Osteocyte (in vitro differentiated cells): ENCODE measurements at regions not wholly inside any gene's neighbourhood (a gene's known extent, or its start where the extent isn't known, plus 50 kb on each side); places are given as distances from the start of the nearest gene placed in this dataset.

Experiments used
- DNase-seq: peaks from one replicate; pipeline ENCODE4 v3.0.0; 2021; ENCODE audit warnings: mixed read lengths; ENCODE audit not compliant: unreplicated experiment; ENCODE audit errors: extremely low spot score
- H3K27ac Mint-ChIP-seq: one replicate; pipeline ENCODE4 v1.8.0; 2021; ENCODE audit warnings: mild to moderate bottlenecking, mixed read lengths; ENCODE audit not compliant: unreplicated experiment
- H3K27me3 Mint-ChIP-seq: one replicate; pipeline ENCODE4 v1.8.0; 2021; ENCODE audit warnings: mixed read lengths; ENCODE audit not compliant: unreplicated experiment
- H3K36me3 Mint-ChIP-seq: one replicate; pipeline ENCODE4 v1.8.0; 2021; ENCODE audit warnings: mixed read lengths; ENCODE audit not compliant: unreplicated experiment
- H3K4me1 Mint-ChIP-seq: one replicate; pipeline ENCODE4 v1.8.0; 2021; ENCODE audit warnings: mixed read lengths; ENCODE audit not compliant: unreplicated experiment
- H3K4me3 Mint-ChIP-seq: one replicate; pipeline ENCODE4 v1.8.0; 2021; ENCODE audit warnings: mild to moderate bottlenecking, moderate library complexity, mixed read lengths; ENCODE audit not compliant: unreplicated experiment
- H3K9me3 Mint-ChIP-seq: one replicate; pipeline ENCODE4 v1.8.0; 2021; ENCODE audit warnings: mixed read lengths; ENCODE audit not compliant: unreplicated experiment
- CTCF ChIP-seq: fragments of 200-600 bp; sonication (generic); IDR thresholded peaks from 2 replicates; pipeline ENCODE4 v1.5.0; 2021; ENCODE audit warnings: antibody characterized with exemption, mild to moderate bottlenecking, moderate library complexity

GRCh38 chr5:8321272-8321671 lies 452.3 kb downstream of the MTRR start:
- DNase-seq, result no peak
- peaks cover 5% of the 10 kb centered on the region for H3K9me3 Mint-ChIP-seq
- H3K27me3 Mint-ChIP-seq, result peaks cover 20% of the 10 kb centered on the region
- no peak overlapping the region for H3K4me3 Mint-ChIP-seq
- peaks cover 1% of the 10 kb centered on the region for H3K4me1 Mint-ChIP-seq
- no peak overlapping the region for H3K27ac Mint-ChIP-seq
- no peak for TF ChIP-seq CTCF
- no peaks in the 10 kb centered on the region for H3K36me3 Mint-ChIP-seq

GRCh38 chr5:8322484-8322883 lies 453.5 kb downstream of the MTRR start:
- Mint-ChIP-seq H3K27ac (no peak overlapping the region), H3K9me3 (no peaks in the 10 kb centered on the region), H3K27me3 (peaks cover 27% of the 10 kb centered on the region), H3K4me3 (no peak overlapping the region), H3K36me3 (no peaks in the 10 kb centered on the region), H3K4me1 (peaks cover 1% of the 10 kb centered on the region)
- no peak for TF ChIP-seq CTCF
- no peak for DNase-seq

GRCh38 chr5:8327016-8327415 lies 458.1 kb downstream of the MTRR start:
- H3K27me3 Mint-ChIP-seq, result peaks cover 40% of the 10 kb centered on the region
- no peak overlapping the region for H3K27ac Mint-ChIP-seq
- no peak overlapping the region for H3K4me3 Mint-ChIP-seq
- TF ChIP-seq CTCF, result no peak
- H3K4me1 Mint-ChIP-seq, result no peaks in the 10 kb centered on the region
- H3K9me3 Mint-ChIP-seq, result no peaks in the 10 kb centered on the region
- no peaks in the 10 kb centered on the region for H3K36me3 Mint-ChIP-seq
- DNase-seq, result no peak

GRCh38 chr5:8329773-8330172 lies 460.8 kb downstream of the MTRR start:
- H3K36me3 Mint-ChIP-seq, result no peaks in the 10 kb centered on the region
- TF ChIP-seq CTCF, result no peak
- DNase-seq, result no peak
- no peak overlapping the region for H3K27ac Mint-ChIP-seq
- H3K4me1 Mint-ChIP-seq, result no peaks in the 10 kb centered on the region
- peaks cover 35% of the 10 kb centered on the region for H3K27me3 Mint-ChIP-seq
- H3K4me3 Mint-ChIP-seq, result no peak overlapping the region
- H3K9me3 Mint-ChIP-seq, result no peaks in the 10 kb centered on the region

GRCh38 chr5:8332666-8333445 lies 463.9 kb downstream of the MTRR start:
- no peak for TF ChIP-seq CTCF
- no peak for DNase-seq
- Mint-ChIP-seq H3K27ac (no peak overlapping the region), H3K36me3 (no peaks in the 10 kb centered on the region), H3K4me3 (no peak overlapping the region), H3K27me3 (peaks cover 18% of the 10 kb centered on the region), H3K9me3 (no peaks in the 10 kb centered on the region), H3K4me1 (no peaks in the 10 kb centered on the region)
